Fibroblast of lung (primary cell): ENCODE measurements at regions not wholly inside any gene's neighbourhood (a gene's known extent, or its start where the extent isn't known, plus 50 kb on each side); places are given as distances from the start of the nearest gene placed in this dataset.

Experiments used
- EZH2 ChIP-seq: IDR thresholded peaks from 2 replicates; pipeline ENCODE4 v1.5.1; 2012; ENCODE audit warnings: low read length, control low read depth, mild to moderate bottlenecking; ENCODE audit errors: missing control alignments
- TF ChIP-seq, protein P1 (sequence below), 2 donors: IDR thresholded peaks in 1 of 2; conservative IDR thresholded peaks in 1 of 2; 1 replicate in 1 of 2; 2 replicates in 1 of 2; pipeline ENCODE4 v1.5.1; 2011 to 2012; ENCODE audit warnings: low read length in 2 of 2, control low read depth in 1 of 2, inconsistent platforms in 1 of 2, low read depth in 1 of 2, mild to moderate bottlenecking in 1 of 2

DNA sequence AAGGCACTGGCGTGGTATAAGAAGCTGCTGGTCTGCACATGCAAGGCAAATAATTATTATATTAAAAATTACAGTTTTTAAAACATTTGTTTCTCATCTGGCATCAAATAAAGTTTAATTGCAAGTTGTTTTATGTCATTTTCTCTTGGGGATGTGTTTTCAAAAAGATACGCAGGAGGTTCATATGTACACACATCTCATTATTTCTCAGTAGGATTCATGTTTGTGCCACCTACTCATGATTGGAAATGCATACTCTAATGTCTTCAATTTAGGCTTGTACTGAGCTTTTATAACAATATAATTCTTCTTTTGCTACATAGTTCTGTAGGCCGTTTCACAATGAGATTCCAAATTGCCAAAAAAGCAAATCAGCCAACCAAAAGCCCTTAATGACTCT, 244.2 kb upstream of the MEF2C start:
- TF ChIP-seq, protein P1, sequence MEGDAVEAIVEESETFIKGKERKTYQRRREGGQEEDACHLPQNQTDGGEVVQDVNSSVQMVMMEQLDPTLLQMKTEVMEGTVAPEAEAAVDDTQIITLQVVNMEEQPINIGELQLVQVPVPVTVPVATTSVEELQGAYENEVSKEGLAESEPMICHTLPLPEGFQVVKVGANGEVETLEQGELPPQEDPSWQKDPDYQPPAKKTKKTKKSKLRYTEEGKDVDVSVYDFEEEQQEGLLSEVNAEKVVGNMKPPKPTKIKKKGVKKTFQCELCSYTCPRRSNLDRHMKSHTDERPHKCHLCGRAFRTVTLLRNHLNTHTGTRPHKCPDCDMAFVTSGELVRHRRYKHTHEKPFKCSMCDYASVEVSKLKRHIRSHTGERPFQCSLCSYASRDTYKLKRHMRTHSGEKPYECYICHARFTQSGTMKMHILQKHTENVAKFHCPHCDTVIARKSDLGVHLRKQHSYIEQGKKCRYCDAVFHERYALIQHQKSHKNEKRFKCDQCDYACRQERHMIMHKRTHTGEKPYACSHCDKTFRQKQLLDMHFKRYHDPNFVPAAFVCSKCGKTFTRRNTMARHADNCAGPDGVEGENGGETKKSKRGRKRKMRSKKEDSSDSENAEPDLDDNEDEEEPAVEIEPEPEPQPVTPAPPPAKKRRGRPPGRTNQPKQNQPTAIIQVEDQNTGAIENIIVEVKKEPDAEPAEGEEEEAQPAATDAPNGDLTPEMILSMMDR (conservative IDR thresholded peaks at IDR 0.05 in 1 of 2, IDR thresholded peaks at IDR 0.05 in 1 of 2; ENCODE audit: low read depth in 1 of 2, low read length in 2 of 2), result no peak
- TF ChIP-seq EZH2, result no peak
